H1 (cell line): ENCODE measurements at regions not wholly inside any gene's neighbourhood (a gene's known extent, or its start where the extent isn't known, plus 50 kb on each side); places are given as distances from the start of the nearest gene placed in this dataset.

Experiments used
- BACH1 ChIP-seq: IDR thresholded peaks from 2 replicates; pipeline ENCODE4 v1.6.1; 2012; ENCODE audit warnings: low read length, improper control_type of control experiment
- EP300 ChIP-seq, 2 experiments: IDR thresholded peaks; 1 replicate in 1 of 2; 2 replicates in 1 of 2; pipeline ENCODE4 v1.6.1; 2011 to 2012; ENCODE audit warnings: low read depth in 2 of 2, low read length in 2 of 2, mild to moderate bottlenecking in 2 of 2, borderline replicate concordance in 1 of 2, inconsistent platforms in 1 of 2, moderate library complexity in 1 of 2
- EZH2 ChIP-seq: fragments of 200-600 bp; sonication (generic); IDR thresholded peaks from 2 replicates; pipeline ENCODE4 v1.7.1; 2012; ENCODE audit warnings: low read depth, mild to moderate bottlenecking, moderate library complexity, low read length, inconsistent platforms; ENCODE audit not compliant: severe bottlenecking
- JUND ChIP-seq: IDR thresholded peaks from 2 replicates; pipeline ENCODE4 v1.6.1; 2011; ENCODE audit warnings: mild to moderate bottlenecking, improper control_type of control experiment, low read length
- POLR2A ChIP-seq, 2 experiments: IDR thresholded peaks; 1 replicate in 1 of 2; 2 replicates in 1 of 2; pipeline ENCODE4 v1.6.1; 2011; ENCODE audit warnings: low read depth in 2 of 2, low read length in 2 of 2, mild to moderate bottlenecking in 2 of 2; ENCODE audit errors: control extremely low read depth in 1 of 2
- POLR2AphosphoS5 ChIP-seq: IDR thresholded peaks from 2 replicates; pipeline ENCODE4 v1.6.1; 2011; ENCODE audit warnings: low read depth, low read length
- SP1 ChIP-seq: IDR thresholded peaks from 2 replicates; pipeline ENCODE4 v1.6.1; 2011; ENCODE audit warnings: low read depth, low read length
- TAF1 ChIP-seq: IDR thresholded peaks from 2 replicates; pipeline ENCODE4 v1.6.1; 2011; ENCODE audit warnings: mild to moderate bottlenecking, low read depth, low read length
- TF ChIP-seq, protein P1 (sequence below): IDR thresholded peaks from 2 replicates; pipeline ENCODE4 v1.6.1; 2012; ENCODE audit warnings: inconsistent platforms
- TF ChIP-seq, protein P2 (sequence below): IDR thresholded peaks from 2 replicates; pipeline ENCODE4 v1.6.1; 2011; ENCODE audit warnings: low read depth, mild to moderate bottlenecking, low read length; ENCODE audit not compliant: insufficient read depth
- TF ChIP-seq, protein P3 (sequence below), 3 experiments: IDR thresholded peaks; 1 replicate in 2 of 3; 2 replicates in 1 of 3; pipeline versions ENCODE4 v1.5.1 to v1.6.1; 2011; ENCODE audit warnings: low read length in 3 of 3, mild to moderate bottlenecking in 3 of 3, inconsistent platforms in 2 of 3, low read depth in 1 of 3, moderate library complexity in 1 of 3; ENCODE audit not compliant: insufficient read depth in 1 of 3; ENCODE audit errors: control extremely low read depth in 1 of 3

DNA sequence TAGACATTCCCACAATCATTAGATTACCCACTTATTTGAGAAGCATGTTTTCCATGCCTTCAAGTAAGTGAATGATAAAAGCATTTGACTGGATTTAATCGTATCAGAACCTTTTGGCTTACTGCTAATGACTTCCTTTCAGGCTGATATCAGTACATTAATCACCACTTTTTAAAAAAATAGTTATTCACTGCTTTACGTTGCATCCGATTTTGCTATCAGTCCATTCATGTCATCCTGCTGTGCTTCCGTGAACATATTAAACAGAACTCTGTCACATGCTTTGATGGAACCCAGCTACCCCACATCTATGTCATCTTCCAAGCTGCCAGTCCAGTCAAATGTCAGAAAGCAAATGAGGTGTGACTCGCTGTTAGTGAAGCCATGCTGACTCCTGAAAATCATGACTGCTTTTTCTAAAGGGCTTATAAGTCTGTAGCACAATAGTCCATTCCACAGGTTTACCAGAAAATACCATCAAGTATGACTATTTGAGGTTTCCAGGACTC lies 440.9 kb downstream of the IRS2 start:
- TF ChIP-seq POLR2A (IDR thresholded peaks at IDR 0.05; ENCODE audit: control extremely low read depth in 1 of 2, low read depth in 2 of 2, low read length in 2 of 2) (no peak), SP1 (no peak), POLR2AphosphoS5 (no peak), EZH2 (no peak), EP300 (IDR thresholded peaks at IDR 0.05; ENCODE audit: borderline replicate concordance in 1 of 2, low read depth in 2 of 2, low read length in 2 of 2) (no peak), JUND (no peak), BACH1 (no peak), TAF1 (no peak)
- TF ChIP-seq, protein P1, sequence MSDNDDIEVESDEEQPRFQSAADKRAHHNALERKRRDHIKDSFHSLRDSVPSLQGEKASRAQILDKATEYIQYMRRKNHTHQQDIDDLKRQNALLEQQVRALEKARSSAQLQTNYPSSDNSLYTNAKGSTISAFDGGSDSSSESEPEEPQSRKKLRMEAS = no peak
- TF ChIP-seq, protein P2, sequence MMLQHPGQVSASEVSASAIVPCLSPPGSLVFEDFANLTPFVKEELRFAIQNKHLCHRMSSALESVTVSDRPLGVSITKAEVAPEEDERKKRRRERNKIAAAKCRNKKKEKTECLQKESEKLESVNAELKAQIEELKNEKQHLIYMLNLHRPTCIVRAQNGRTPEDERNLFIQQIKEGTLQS = no peak
- TF ChIP-seq, protein P3, sequence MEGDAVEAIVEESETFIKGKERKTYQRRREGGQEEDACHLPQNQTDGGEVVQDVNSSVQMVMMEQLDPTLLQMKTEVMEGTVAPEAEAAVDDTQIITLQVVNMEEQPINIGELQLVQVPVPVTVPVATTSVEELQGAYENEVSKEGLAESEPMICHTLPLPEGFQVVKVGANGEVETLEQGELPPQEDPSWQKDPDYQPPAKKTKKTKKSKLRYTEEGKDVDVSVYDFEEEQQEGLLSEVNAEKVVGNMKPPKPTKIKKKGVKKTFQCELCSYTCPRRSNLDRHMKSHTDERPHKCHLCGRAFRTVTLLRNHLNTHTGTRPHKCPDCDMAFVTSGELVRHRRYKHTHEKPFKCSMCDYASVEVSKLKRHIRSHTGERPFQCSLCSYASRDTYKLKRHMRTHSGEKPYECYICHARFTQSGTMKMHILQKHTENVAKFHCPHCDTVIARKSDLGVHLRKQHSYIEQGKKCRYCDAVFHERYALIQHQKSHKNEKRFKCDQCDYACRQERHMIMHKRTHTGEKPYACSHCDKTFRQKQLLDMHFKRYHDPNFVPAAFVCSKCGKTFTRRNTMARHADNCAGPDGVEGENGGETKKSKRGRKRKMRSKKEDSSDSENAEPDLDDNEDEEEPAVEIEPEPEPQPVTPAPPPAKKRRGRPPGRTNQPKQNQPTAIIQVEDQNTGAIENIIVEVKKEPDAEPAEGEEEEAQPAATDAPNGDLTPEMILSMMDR (IDR thresholded peaks at IDR 0.05; ENCODE audit: control extremely low read depth in 1 of 3, insufficient read depth in 1 of 3, low read depth in 1 of 3, low read length in 3 of 3) = no peak
